ENCODE measurements at regions not wholly inside any gene's neighbourhood (a gene's known extent, or its start where the extent isn't known, plus 50 kb on each side); places are given as distances from the start of the nearest gene placed in this dataset.

DNA sequence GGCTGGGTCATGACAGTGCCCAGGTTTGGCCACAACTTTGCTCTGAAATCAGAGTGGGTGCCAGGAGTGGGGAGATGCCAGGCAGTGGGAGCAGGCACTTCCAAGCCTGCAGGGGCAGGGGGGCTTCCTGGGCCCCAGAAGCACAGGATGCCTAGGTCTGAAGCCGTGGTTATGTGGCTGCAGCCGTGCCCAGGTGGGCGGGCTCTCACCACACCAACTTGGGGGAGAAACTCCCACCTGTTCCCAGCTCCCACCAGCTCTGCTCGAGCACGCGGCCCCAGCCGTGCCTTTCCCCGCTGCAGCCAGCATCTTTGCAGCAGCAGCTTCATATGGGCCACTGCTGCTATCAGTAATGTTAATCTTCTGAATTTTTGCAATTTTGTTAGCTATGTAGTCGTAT, 331.4 kb downstream of the USP25 start:
- intact Hi-C loops (cut with DNase I) = no loop called here
- Histone ChIP-seq H3K36me3 (no peaks in the 10 kb centered on the region), H3K4me3 (no peak overlapping the region), H3K4me1 (no peaks in the 10 kb centered on the region), H3K27me3 (no peaks in the 10 kb centered on the region), H3K9me3 (no peaks in the 10 kb centered on the region), H3K27ac (no peak overlapping the region)
- ATAC-seq = no peak
- TF ChIP-seq, protein P1, sequence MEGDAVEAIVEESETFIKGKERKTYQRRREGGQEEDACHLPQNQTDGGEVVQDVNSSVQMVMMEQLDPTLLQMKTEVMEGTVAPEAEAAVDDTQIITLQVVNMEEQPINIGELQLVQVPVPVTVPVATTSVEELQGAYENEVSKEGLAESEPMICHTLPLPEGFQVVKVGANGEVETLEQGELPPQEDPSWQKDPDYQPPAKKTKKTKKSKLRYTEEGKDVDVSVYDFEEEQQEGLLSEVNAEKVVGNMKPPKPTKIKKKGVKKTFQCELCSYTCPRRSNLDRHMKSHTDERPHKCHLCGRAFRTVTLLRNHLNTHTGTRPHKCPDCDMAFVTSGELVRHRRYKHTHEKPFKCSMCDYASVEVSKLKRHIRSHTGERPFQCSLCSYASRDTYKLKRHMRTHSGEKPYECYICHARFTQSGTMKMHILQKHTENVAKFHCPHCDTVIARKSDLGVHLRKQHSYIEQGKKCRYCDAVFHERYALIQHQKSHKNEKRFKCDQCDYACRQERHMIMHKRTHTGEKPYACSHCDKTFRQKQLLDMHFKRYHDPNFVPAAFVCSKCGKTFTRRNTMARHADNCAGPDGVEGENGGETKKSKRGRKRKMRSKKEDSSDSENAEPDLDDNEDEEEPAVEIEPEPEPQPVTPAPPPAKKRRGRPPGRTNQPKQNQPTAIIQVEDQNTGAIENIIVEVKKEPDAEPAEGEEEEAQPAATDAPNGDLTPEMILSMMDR (IDR thresholded peaks at IDR 0.05) = no peak
- DNase-seq = no peak

DNA sequence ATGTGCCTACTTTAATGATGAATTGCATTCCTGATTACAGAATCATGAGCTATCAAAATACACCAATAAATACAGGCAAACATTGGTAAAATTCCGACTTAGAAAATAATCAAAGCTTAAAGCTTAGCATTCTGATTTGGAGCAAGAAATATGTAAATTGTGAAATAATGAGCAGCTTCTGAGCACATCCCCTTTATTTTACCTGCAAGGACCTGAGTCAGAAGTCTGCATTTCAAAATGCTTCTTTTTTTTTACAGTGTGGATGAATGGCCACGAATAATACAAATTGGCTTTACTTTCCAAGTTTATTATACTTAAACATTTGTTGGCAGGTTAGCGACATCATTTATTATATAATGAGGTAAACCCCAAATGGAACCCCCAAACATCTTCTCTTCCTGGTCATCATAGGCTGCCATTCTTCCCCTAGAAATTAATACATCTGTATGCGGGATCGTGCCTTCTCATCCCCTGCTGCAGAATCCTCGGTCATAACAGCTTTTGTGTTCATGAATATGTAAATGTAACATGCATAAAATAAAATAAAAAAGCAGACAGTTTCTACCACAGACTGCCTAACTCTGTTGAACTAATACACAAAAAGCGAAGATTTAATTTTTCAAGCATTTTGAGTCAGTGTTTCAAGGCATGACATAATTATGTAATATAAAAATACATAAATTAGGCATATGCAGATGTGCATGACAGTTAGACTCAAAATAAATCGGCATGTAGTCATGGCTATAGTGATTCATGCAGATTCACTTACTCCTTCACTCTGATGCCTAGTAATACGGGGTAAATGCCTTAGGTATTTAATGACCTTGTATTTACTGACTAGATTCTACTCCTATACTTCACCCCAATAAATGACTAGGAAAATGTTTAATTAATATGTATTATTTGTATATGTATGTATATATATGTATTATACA, 339.7 kb downstream of the USP25 start:
- DNase-seq (no peak), ATAC-seq (no peak)
- H3K9me3 ChIP-seq = no peaks in the 10 kb centered on the region
- no peaks in the 10 kb centered on the region for H3K36me3 ChIP-seq
- H3K27ac ChIP-seq = no peak overlapping the region
- H3K27me3 ChIP-seq = no peaks in the 10 kb centered on the region
- no peaks in the 10 kb centered on the region for H3K4me1 ChIP-seq
- intact Hi-C loops (cut with DNase I) = no loop called here
- no peak overlapping the region for H3K4me3 ChIP-seq
- TF ChIP-seq, protein P1 (IDR thresholded peaks at IDR 0.05) = no peak

DNA sequence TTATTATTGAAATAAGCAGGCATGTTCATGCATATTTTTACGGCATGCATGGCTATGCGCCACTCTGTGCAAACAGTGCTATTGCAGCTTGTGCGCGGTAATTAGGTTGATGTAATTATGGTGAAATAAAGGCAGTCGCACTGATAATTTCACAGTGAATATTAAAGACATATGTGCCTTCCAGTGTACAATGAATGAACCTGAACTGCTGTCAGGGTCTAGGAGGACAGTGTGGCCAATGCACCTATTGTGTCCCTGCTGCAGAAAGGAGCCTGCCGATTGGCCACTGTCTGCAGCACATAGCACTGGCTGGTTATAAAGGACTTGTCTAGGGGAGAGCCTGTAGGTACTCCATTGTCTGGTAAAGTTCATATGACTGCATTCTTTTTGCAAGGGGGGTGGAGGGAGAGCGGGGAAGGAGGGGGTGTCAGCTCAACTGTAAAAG, 340.4 kb downstream of the USP25 start:
- TF ChIP-seq, protein P1 (IDR thresholded peaks at IDR 0.05) = no peak
- H3K4me3 ChIP-seq = peak overlapping the region; percentile 34
- ATAC-seq = no peak

DNA sequence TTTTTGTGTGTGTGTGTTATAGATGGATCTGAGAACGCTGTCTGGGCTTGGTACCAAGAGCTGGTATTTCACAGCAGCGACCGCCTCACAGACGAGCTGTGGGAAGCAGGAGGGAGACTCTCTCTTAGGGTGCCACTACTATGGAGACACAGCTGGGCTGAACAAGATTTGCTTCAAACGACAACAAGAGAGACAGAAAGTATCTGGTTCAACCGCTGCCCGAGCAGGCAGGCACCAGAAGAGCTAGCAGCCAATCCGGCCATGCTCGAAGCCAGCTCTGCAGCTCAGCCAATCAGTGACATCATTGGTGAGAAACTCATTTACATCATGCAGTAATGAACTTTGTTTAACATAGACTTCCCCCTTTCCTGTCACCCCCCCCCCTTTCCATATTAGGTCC, 341.3 kb downstream of the USP25 start:
- no peaks in the 10 kb centered on the region for H3K36me3 ChIP-seq
- H3K4me3 ChIP-seq = peak overlapping the region; percentile 34
- no peak overlapping the region for H3K27ac ChIP-seq
- no peak for ATAC-seq
- no peaks in the 10 kb centered on the region for H3K27me3 ChIP-seq
- H3K9me3 ChIP-seq = no peaks in the 10 kb centered on the region
- no peak for DNase-seq
- H3K4me1 ChIP-seq = no peaks in the 10 kb centered on the region
- TF ChIP-seq, protein P1 (IDR thresholded peaks at IDR 0.05) = no peak
- intact Hi-C loops (cut with DNase I) = no loop called here

More for the DNA sequence above, 340.4 kb downstream of the USP25 start:
- Histone ChIP-seq H3K27ac (no peak overlapping the region), H3K36me3 (no peaks in the 10 kb centered on the region), H3K4me1 (no peaks in the 10 kb centered on the region), H3K27me3 (no peaks in the 10 kb centered on the region), H3K9me3 (no peaks in the 10 kb centered on the region)
- no peak for DNase-seq
- intact Hi-C loops (cut with DNase I) = no loop called here

DNA sequence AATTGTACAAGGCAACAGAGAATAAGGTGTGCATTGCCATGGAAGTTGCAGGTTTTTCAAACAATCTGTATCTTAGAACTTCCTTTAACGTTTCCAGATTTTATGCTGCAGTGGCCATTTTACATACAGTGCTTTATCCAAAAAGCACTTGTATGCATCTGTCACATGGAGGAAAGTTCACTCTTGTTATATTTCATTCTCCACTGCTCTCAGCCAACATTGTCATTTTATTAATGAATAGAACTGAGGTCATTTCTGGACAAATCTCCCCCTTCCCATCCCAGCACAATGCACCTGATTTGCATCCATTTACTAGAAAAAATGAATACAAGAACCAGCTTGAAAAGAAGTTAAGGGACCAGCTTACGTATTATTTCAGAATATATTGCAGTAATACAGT, 342.0 kb downstream of the USP25 start:
- no peak for ATAC-seq
- Histone ChIP-seq H3K27ac (no peak overlapping the region), H3K4me3 (no peak overlapping the region), H3K9me3 (no peaks in the 10 kb centered on the region), H3K4me1 (no peaks in the 10 kb centered on the region), H3K36me3 (no peaks in the 10 kb centered on the region), H3K27me3 (no peaks in the 10 kb centered on the region)
- TF ChIP-seq, protein P1 (IDR thresholded peaks at IDR 0.05) = no peak
- intact Hi-C loops (cut with DNase I) = no loop called here
- no peak for DNase-seq
